Karpas-422 (cell line): ENCODE measurements at regions not wholly inside any gene's neighbourhood (a gene's known extent, or its start where the extent isn't known, plus 50 kb on each side); places are given as distances from the start of the nearest gene placed in this dataset.
"Not testable (repeated sequence)": the region's sequence is repeated elsewhere in the genome, so short reads cannot be mapped to it uniquely, and the experiment has no call there.

Experiments used
- DNase-seq: peaks from one replicate; pipeline ENCODE4 v3.0.0-alpha.2; 2015
- H2AFZ ChIP-seq: fragments of 200-600 bp; sonication (generic); 2 replicates; pipeline ENCODE4 v1.6.1; 2014; ENCODE audit warnings: antibody characterized with exemption, low read length, mixed read lengths
- H3K27ac ChIP-seq: fragments of 200-600 bp; sonication (generic); 2 replicates; pipeline ENCODE4 v1.5.1; 2014; ENCODE audit warnings: mild to moderate bottlenecking, low read length, moderate library complexity
- H3K27me3 ChIP-seq: fragments of 200-600 bp; sonication (generic); 2 replicates; pipeline ENCODE4 v1.6.1; 2014; ENCODE audit warnings: low read length, mixed read lengths
- H3K36me3 ChIP-seq: fragments of 200-600 bp; sonication (generic); 2 replicates; pipeline ENCODE4 v1.6.1; 2014; ENCODE audit warnings: low read length, mixed read lengths; ENCODE audit not compliant: insufficient read depth
- H3K4me1 ChIP-seq: fragments of 200-600 bp; sonication (generic); 2 replicates; pipeline ENCODE4 v1.6.1; 2014; ENCODE audit warnings: mild to moderate bottlenecking, low read length, mixed read lengths
- H3K4me2 ChIP-seq: fragments of 200-600 bp; sonication (generic); 2 replicates; pipeline ENCODE4 v1.6.1; 2014; ENCODE audit warnings: low read length, low read depth, mild to moderate bottlenecking; ENCODE audit not compliant: poor library complexity, severe bottlenecking
- H3K4me3 ChIP-seq: fragments of 200-600 bp; sonication (generic); 2 replicates; pipeline ENCODE4 v1.5.1; 2014; ENCODE audit warnings: mild to moderate bottlenecking, antibody characterized with exemption, low read length, mixed read lengths
- H3K79me2 ChIP-seq: fragments of 200-600 bp; sonication (generic); 2 replicates; pipeline ENCODE4 v1.6.1; 2014; ENCODE audit warnings: mild to moderate bottlenecking, low read length, mixed read lengths
- H3K9ac ChIP-seq: fragments of 200-600 bp; sonication (generic); 2 replicates; pipeline ENCODE4 v1.6.0; 2014; ENCODE audit warnings: low read length
- H3K9me2 ChIP-seq: fragments of 200-600 bp; sonication (generic), shearing (Covaris generic); replicated peaks from 2 replicates; pipeline ENCODE4 v1.6.0; 2014; ENCODE audit warnings: mild to moderate bottlenecking, low read length, moderate library complexity; ENCODE audit not compliant: insufficient read depth
- H3K9me3 ChIP-seq: fragments of 300-700, 200-600 bp; sonication (generic); 2 replicates; pipeline ENCODE4 v1.6.1; 2014; ENCODE audit warnings: low read length, mixed read lengths
- H4K20me1 ChIP-seq: fragments of 200-600 bp; sonication (generic); 2 replicates; pipeline ENCODE4 v1.6.1; 2014; ENCODE audit warnings: mild to moderate bottlenecking, antibody characterized with exemption, low read length, low read depth; ENCODE audit not compliant: insufficient read depth

DNA sequence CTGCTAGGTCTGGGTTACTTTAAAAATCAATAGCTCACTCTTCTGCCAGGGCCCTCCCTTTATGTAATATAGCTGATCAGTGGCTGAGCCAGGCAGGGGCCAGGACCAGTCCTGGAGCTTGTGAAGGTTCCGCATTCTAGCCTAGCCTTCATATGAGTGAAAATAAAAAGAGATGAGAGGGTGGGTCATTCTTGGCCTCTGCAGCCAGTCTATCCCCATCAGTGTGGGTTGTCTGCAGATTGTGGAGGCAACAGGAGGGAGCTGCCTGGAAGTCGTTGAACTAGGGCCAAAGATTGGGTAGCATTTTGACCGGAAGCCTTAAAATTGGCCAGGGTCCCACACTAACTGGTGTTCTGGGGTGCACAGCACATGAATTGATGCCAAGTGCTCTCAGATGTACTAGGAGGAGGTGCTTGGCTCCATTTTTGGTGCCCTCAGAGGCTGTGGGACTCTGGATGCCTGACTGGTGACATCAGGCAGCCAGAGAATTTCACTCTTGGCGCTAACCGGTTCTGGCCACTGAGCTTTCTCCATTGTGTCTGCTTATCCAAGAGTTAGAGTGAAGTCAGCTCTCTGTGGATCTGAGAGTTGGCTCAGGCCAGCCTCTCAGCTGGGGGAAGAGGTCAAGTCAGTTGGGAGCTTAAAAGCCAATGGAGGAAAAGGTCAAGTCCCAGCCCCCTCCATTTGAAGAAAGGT lies 66.5 kb upstream of the IKBKE start:
- not testable (repeated sequence) for H3K27ac ChIP-seq, H3K9me2 ChIP-seq, H3K9me3 ChIP-seq, H3K9ac ChIP-seq, H3K4me1 ChIP-seq, H3K4me3 ChIP-seq, H3K27me3 ChIP-seq, H3K79me2 ChIP-seq, H2AFZ ChIP-seq, H3K4me2 ChIP-seq, H3K36me3 ChIP-seq, DNase-seq, H4K20me1 ChIP-seq

DNA sequence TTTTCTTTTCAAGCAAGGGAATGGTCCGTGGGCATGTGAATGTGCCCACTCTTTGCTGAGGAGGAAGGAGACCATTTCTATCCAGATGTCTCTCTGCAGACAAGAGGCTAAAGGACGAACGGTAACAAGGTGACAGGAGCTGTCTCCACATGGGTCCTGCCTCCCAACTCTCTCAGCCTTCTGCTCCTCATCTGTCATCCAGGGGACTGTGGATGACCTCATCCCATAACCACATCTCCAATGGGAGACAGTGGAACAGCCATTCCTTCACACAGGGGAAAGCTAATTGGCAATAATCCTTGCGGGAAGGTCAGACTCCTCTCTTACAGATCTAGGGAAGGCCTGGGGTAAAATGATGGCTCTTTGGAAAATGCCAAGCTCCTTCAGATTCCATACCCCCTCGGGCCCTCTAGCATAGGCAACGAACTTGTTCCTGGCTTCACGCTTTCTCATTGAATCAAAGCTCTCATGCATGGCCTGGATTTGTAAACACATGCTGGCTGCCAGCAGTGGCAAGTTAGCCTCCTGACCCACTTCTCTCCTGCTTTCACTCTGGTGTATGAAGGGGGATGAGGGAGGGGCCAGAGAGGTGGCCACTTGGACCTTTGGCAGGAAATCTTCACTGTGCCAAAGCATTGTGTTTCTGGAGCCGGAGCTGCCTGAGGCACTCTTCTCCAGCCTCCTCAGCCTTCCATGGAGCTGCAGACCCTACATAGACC lies 65.8 kb upstream of the IKBKE start:
- not testable (repeated sequence) for H3K27ac ChIP-seq, DNase-seq, H3K4me1 ChIP-seq, H3K9me3 ChIP-seq, H3K9ac ChIP-seq, H2AFZ ChIP-seq, H3K4me2 ChIP-seq, H4K20me1 ChIP-seq, H3K36me3 ChIP-seq, H3K79me2 ChIP-seq, H3K27me3 ChIP-seq, H3K4me3 ChIP-seq, H3K9me2 ChIP-seq

DNA sequence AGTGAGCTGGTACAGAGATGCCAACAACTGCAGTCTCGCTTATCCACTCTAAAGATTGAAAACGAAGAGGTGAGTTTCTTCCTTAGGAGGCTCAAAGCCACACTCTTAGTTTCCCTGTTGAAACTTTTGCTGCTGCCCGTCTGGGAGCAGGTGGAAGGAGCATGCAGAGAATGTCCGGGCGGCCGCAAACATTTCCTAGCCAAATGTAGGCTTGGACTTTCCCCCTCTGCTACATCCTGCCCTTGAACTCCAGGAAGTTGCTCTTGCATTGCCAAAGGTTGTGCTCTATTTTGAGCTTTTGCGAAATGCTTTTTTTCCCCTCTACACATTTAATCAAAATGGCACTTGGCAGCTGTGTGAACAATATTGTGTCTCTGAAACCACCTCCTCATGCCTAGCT lies 65.0 kb upstream of the IKBKE start:
- not testable (repeated sequence) for H3K9me2 ChIP-seq, DNase-seq, H3K27ac ChIP-seq, H3K79me2 ChIP-seq, H2AFZ ChIP-seq, H3K4me1 ChIP-seq, H4K20me1 ChIP-seq, H3K27me3 ChIP-seq, H3K9ac ChIP-seq, H3K36me3 ChIP-seq, H3K9me3 ChIP-seq, H3K4me2 ChIP-seq, H3K4me3 ChIP-seq

DNA sequence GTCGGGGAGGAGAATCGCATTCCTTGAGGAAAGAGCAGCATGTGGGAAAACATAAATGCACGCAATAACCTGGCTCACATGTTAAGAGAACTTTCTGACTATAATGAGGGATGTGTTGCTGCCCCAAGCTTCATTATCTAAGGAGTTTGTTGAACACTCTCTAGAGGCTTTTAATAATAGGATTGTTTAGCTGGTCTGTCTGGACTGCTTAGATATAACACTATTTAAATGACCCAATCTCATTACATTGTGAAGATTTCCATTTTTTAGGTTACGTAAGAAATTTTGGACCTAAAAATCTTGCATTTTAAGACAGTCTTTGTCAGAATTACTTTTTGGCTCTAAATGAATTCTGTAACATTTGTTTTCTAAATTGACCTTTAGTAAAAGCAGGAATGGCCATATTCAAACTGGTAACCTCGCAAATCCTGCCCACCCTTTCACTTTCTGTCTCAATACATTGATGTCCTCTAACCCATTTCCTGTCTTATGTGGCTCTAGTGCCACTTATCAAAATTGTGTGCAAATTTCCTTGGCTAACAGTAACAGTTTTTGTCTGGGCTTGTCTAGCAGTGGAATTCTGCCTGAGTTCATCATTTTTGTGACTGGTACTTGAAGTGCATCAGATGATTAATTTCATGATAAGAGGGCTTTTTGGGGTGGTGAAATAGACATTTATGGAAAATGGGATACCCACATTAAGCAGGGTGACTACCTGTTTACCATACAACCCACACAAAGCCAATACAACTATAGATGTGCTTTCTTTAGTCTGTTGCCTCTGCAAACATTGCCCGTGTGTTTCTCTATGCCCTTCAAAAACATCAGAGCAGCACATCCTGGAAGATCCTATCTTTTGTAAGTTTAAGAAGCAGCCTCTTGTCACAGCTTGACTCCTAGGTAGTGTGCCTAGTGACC lies 61.6 kb upstream of the IKBKE start:
- H3K4me1 ChIP-seq: peaks cover 17% of the 10 kb centered on the region
- H3K4me3 ChIP-seq, H3K27ac ChIP-seq, H4K20me1 ChIP-seq, DNase-seq, H2AFZ ChIP-seq, H3K4me2 ChIP-seq, H3K9ac ChIP-seq, H3K27me3 ChIP-seq, H3K9me2 ChIP-seq, H3K9me3 ChIP-seq, H3K36me3 ChIP-seq, H3K79me2 ChIP-seq: not testable (repeated sequence)

DNA sequence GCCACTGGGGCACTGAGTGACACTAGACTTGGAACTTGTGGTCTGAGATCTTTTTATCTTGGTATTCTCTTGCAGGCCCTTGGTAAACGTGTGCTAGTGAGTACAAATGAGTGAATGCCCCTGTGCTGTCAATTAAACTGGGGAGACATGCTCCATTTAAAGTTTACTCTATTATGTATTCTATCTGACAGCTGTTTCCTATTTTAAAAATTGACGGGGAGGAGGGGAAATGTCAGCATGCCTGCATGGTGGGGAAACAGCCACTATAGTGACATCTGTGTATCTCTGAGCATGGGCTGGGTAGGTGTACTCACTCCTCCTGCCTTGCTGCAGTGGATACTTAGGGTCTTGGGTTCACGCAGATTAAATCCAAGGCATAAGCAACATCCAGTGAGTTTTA lies 59.0 kb upstream of the IKBKE start:
- Histone ChIP-seq H3K9me3 (no peaks in the 10 kb centered on the region), H3K4me1 (peaks cover 21% of the 10 kb centered on the region), H3K9ac (no peak overlapping the region), H3K27ac (no peak overlapping the region), H3K4me3 (no peak overlapping the region), H3K79me2 (no peaks in the 10 kb centered on the region; the same call in 1 of the 2 replicates), H4K20me1 (no peaks in the 10 kb centered on the region), H3K4me2 (no peak overlapping the region), H3K27me3 (no peaks in the 10 kb centered on the region), H3K9me2 (no peaks in the 10 kb centered on the region), H2AFZ (no peak overlapping the region), H3K36me3 (peaks cover 9% of the 10 kb centered on the region; the same call in 1 of the 2 replicates)
- no peak for DNase-seq

DNA sequence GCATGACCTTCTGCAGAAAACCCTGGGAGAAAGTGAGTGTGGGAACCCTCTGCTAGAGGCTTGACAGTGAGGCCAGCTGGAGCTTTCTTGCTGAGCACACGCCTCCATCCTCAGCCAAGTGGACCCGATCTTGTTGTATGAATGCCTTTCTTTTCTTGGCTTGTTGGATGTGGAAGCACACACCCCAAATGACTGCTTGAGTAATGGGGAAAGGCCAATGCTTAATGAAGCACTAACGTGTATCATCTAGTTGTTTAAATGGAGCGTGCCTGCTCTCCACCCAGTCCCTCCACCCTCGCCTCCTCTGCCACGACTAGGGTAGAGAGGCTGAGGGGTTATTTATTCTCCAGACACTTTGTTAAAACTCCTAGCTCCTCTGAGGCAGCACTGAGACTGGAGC lies 54.3 kb upstream of the IKBKE start:
- H3K27ac ChIP-seq: no peak overlapping the region
- no peaks in the 10 kb centered on the region for H3K9me3 ChIP-seq

DNA sequence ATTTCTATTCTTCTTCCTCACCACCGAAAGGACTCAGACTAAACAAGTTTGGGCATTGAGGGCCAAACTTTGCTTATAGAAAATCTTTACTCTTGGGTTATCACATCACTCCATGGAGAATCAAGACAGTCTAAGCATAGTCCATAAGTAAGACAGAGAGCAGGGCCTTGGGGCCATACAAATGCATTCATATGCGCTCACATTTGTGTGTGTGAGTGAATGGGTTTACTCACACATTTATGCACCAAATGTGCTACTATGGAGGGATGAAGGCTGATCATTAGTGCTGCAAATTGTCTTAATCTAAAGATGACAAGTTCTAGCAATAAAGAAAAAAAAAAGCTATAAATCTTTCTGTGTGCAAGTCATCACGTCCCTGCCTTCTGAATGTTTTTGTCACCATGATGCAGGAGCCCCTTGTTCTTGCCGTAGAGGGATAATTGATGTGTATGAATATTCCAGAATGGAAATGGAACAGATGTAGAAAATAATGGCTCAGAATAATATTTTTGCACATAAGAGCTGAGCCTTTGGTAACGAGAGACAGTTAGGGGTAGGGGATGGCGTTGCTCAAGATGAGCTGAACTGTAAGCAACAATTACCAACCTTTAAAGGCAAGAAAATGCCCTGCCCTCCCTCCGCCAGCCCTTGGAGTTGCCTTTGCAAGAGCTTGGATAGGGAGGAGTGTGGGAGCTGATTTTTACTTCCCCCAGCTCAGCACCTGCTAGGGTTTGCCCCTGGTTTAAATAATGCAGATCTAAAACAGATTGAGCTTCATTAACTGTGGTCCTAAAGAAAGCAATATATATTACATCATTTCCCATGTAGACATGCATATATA lies 52.3 kb upstream of the IKBKE start:
- no peak for DNase-seq
- Histone ChIP-seq H3K27ac (no peak overlapping the region), H3K4me2 (no peak overlapping the region), H2AFZ (no peak overlapping the region), H3K36me3 (peaks cover 32% of the 10 kb centered on the region; the same call in 1 of the 2 replicates), H3K27me3 (no peaks in the 10 kb centered on the region), H3K4me3 (no peak overlapping the region), H3K79me2 (no peaks in the 10 kb centered on the region), H3K9me3 (no peaks in the 10 kb centered on the region), H4K20me1 (no peaks in the 10 kb centered on the region), H3K9ac (no peak overlapping the region), H3K9me2 (no peaks in the 10 kb centered on the region), H3K4me1 (peaks cover 10% of the 10 kb centered on the region)

More for the DNA sequence above, 54.3 kb upstream of the IKBKE start:
- H3K79me2 ChIP-seq: no peaks in the 10 kb centered on the region; the same call in 1 of the 2 replicates
- no peak overlapping the region for H3K9ac ChIP-seq
- no peak overlapping the region for H3K4me3 ChIP-seq
- DNase-seq: no peak
- H3K27me3 ChIP-seq: no peaks in the 10 kb centered on the region
- H4K20me1 ChIP-seq: no peaks in the 10 kb centered on the region
- no peaks in the 10 kb centered on the region for H3K9me2 ChIP-seq
- H3K36me3 ChIP-seq: peaks cover 19% of the 10 kb centered on the region; the same call in 1 of the 2 replicates
- H3K4me1 ChIP-seq: peaks cover 21% of the 10 kb centered on the region
- H3K4me2 ChIP-seq: no peak overlapping the region
- H2AFZ ChIP-seq: no peak overlapping the region
